ENCODE measurements at regions not wholly inside any gene's neighbourhood (a gene's known extent, or its start where the extent isn't known, plus 50 kb on each side); places are given as distances from the start of the nearest gene placed in this dataset.
"Not testable (repeated sequence)": the region's sequence is repeated elsewhere in the genome, so short reads cannot be mapped to it uniquely, and the experiment has no call there.

- DNase-seq (ENCODE audit: low spot score) = no peak
Observed at GRCh38 chr3:74420538-74421124, 193.8 kb downstream of the CNTN3 start.

GRCh38 chr3:74415731-74416130 is 198.7 kb downstream of the CNTN3 start:
- no peak for DNase-seq (ENCODE audit: low spot score)

GRCh38 chr3:74413547-74414241 is 200.8 kb downstream of the CNTN3 start:
- no peak for DNase-seq (ENCODE audit: low spot score)

GRCh38 chr3:74410276-74410941 is 204.1 kb downstream of the CNTN3 start:
- DNase-seq (ENCODE audit: low spot score) = no peak

GRCh38 chr3:74409066-74409465 is 205.4 kb downstream of the CNTN3 start:
- no peak for DNase-seq (ENCODE audit: low spot score)

GRCh38 chr3:74403307-74403706 is 211.2 kb downstream of the CNTN3 start:
- DNase-seq (ENCODE audit: low spot score) = no peak

- DNase-seq (ENCODE audit: low spot score) = no peak
Observed at GRCh38 chr3:74402821-74403220, 211.6 kb downstream of the CNTN3 start.

GRCh38 chr3:74393426-74393825 is 221.0 kb downstream of the CNTN3 start:
- no peak for DNase-seq (ENCODE audit: low spot score)

- no peak for DNase-seq (ENCODE audit: low spot score)
Observed at GRCh38 chr3:74390121-74390877, 224.2 kb downstream of the CNTN3 start.

GRCh38 chr3:74387111-74387735 is 227.2 kb downstream of the CNTN3 start:
- DNase-seq (ENCODE audit: low spot score) = no peak

- DNase-seq (ENCODE audit: low spot score) = no peak
Observed at GRCh38 chr3:74384159-74384558, 230.3 kb downstream of the CNTN3 start.

GRCh38 chr3:74377669-74378068 is 236.8 kb downstream of the CNTN3 start:
- DNase-seq (ENCODE audit: low spot score) = no peak

- DNase-seq (ENCODE audit: low spot score) = not testable (repeated sequence)
Observed at GRCh38 chr3:74376323-74376722, 238.1 kb downstream of the CNTN3 start.

- DNase-seq (ENCODE audit: low spot score) = no peak
Observed at GRCh38 chr3:74375653-74376052, 238.8 kb downstream of the CNTN3 start.

- no peak for DNase-seq (ENCODE audit: low spot score)
Observed at GRCh38 chr3:74372743-74373142, 241.7 kb downstream of the CNTN3 start.

GRCh38 chr3:74370342-74370741 is 244.1 kb downstream of the CNTN3 start:
- no peak for DNase-seq (ENCODE audit: low spot score)

GRCh38 chr3:74366331-74366730 is 248.1 kb downstream of the CNTN3 start:
- DNase-seq (ENCODE audit: low spot score) = no peak

- no peak for DNase-seq (ENCODE audit: low spot score)
Observed at GRCh38 chr3:74363346-74363745, 251.1 kb downstream of the CNTN3 start.

GRCh38 chr3:74360406-74360805 is 254.1 kb downstream of the CNTN3 start:
- DNase-seq (ENCODE audit: low spot score) = no peak

- no peak for DNase-seq (ENCODE audit: low spot score)
Observed at GRCh38 chr3:74357881-74358280, 256.6 kb downstream of the CNTN3 start.

GRCh38 chr3:74353039-74353438 is 261.4 kb downstream of the CNTN3 start:
- no peak for DNase-seq (ENCODE audit: low spot score)

GRCh38 chr3:74352166-74352565 is 262.3 kb downstream of the CNTN3 start:
- DNase-seq (ENCODE audit: low spot score) = no peak
